AML-193 (cell line): ENCODE measurements at regions not wholly inside any gene's neighbourhood (a gene's known extent, or its start where the extent isn't known, plus 50 kb on each side); places are given as distances from the start of the nearest gene placed in this dataset.
"Not testable (repeated sequence)": the region's sequence is repeated elsewhere in the genome, so short reads cannot be mapped to it uniquely, and the experiment has no call there.

Experiments used
- DNase-seq, 2 experiments: peaks; one replicate each; lab custom pipeline; 2025; lab: John Stamatoyannopoulos, UW

- DNase-seq = no peak
Observed at GRCh38 chr11:42768576-42768975, 543.2 kb upstream of the API5 start.

GRCh38 chr11:42770444-42771065 is 541.2 kb upstream of the API5 start:
- DNase-seq = peak; percentile 3 to 9

GRCh38 chr11:42772886-42773285 is 538.9 kb upstream of the API5 start:
- no peak for DNase-seq

- DNase-seq = no peak
Observed at GRCh38 chr11:42773729-42774128, 538.1 kb upstream of the API5 start.

- DNase-seq = no peak
Observed at GRCh38 chr11:42774567-42774966, 537.2 kb upstream of the API5 start.

GRCh38 chr11:42777776-42778175 is 534.0 kb upstream of the API5 start:
- DNase-seq = no peak

- DNase-seq = no peak
Observed at GRCh38 chr11:42778193-42778592, 533.6 kb upstream of the API5 start.

- no peak for DNase-seq
Observed at GRCh38 chr11:42779555-42779954, 532.2 kb upstream of the API5 start.

GRCh38 chr11:42786981-42787380 is 524.8 kb upstream of the API5 start:
- no peak for DNase-seq

- not testable (repeated sequence) for DNase-seq
Observed at GRCh38 chr11:42795483-42795882, 516.3 kb upstream of the API5 start.

- DNase-seq = no peak
Observed at GRCh38 chr11:42800041-42800440, 511.8 kb upstream of the API5 start.

GRCh38 chr11:42802201-42802899 is 509.4 kb upstream of the API5 start:
- no peak for DNase-seq

GRCh38 chr11:42806191-42806590 is 505.6 kb upstream of the API5 start:
- DNase-seq = no peak

- no peak for DNase-seq
Observed at GRCh38 chr11:42812361-42812760, 499.4 kb upstream of the API5 start.

- no peak for DNase-seq
Observed at GRCh38 chr11:42812960-42813359, 498.8 kb upstream of the API5 start.

GRCh38 chr11:42816471-42816870 is 495.3 kb upstream of the API5 start:
- DNase-seq = no peak

GRCh38 chr11:42819126-42819525 is 492.7 kb upstream of the API5 start:
- no peak for DNase-seq

- not testable (repeated sequence) for DNase-seq
Observed at GRCh38 chr11:42822188-42822587, 489.6 kb upstream of the API5 start.

GRCh38 chr11:42823546-42823945 is 488.2 kb upstream of the API5 start:
- no peak for DNase-seq

- DNase-seq = no peak
Observed at GRCh38 chr11:42824067-42824466, 487.7 kb upstream of the API5 start.

GRCh38 chr11:42825598-42825997 is 486.2 kb upstream of the API5 start:
- DNase-seq = no peak

GRCh38 chr11:42827845-42828244 is 484.0 kb upstream of the API5 start:
- DNase-seq = no peak

- DNase-seq = no peak
Observed at GRCh38 chr11:42837994-42838393, 473.8 kb upstream of the API5 start.
